OCI-LY7 (cell line): ENCODE measurements at regions not wholly inside any gene's neighbourhood (a gene's known extent, or its start where the extent isn't known, plus 50 kb on each side); places are given as distances from the start of the nearest gene placed in this dataset.
A peak's percentile ranks its signal among the peaks of the same experiment; 100 is the strongest.

Experiments
- BruUV-seq: library from RNA; stranded (reverse); fragments of 400-500 nt; replicated peaks from 2 replicates; lab custom pipeline; 2021; lab: Mats Ljungman, UMichigan
- CTCF ChIA-PET: fragments of 300-600 bp; sonication (Branson Sonifier 250); formaldehyde crosslinking; loops from one replicate; lab custom pipeline; 2022; ENCODE audit warnings: antibody characterized with exemption; ENCODE audit not compliant: unreplicated experiment; lab: Charles Lee
- POLR2A ChIA-PET: fragments of 300-600 bp; sonication (Branson Sonifier 250); formaldehyde crosslinking; loops from one replicate; lab custom pipeline; 2022; ENCODE audit warnings: antibody characterized with exemption; lab: Charles Lee
- DNase-seq: peaks from one replicate; pipeline ENCODE4 v3.0.0-alpha.2; 2015; ENCODE audit warnings: low spot score
- H2AFZ ChIP-seq: fragments of 200-600 bp; sonication (generic), shearing (Covaris generic); 2 replicates; pipeline ENCODE4 v1.6.1; 2014; ENCODE audit warnings: mild to moderate bottlenecking, antibody characterized with exemption, low read length, moderate library complexity
- H3K27ac ChIP-seq: fragments of 200-600 bp; sonication (generic); 2 replicates; pipeline ENCODE4 v1.5.1; 2014; ENCODE audit warnings: mixed run types, low read depth, mild to moderate bottlenecking, moderate library complexity, low read length, inconsistent platforms; ENCODE audit not compliant: poor library complexity, severe bottlenecking
- H3K36me3 ChIP-seq: fragments of 200-600 bp; sonication (generic); 2 replicates; pipeline ENCODE4 v1.6.1; 2014; ENCODE audit warnings: mild to moderate bottlenecking, antibody characterized with exemption, low read length, moderate library complexity, mixed read lengths; ENCODE audit not compliant: insufficient read depth
- H3K4me1 ChIP-seq: fragments of 200-600 bp; sonication (generic); 2 replicates; pipeline ENCODE4 v1.5.1; 2014; ENCODE audit warnings: mild to moderate bottlenecking, low read length; ENCODE audit not compliant: insufficient read depth, poor library complexity, severe bottlenecking
- H3K4me2 ChIP-seq: fragments of 200-600 bp; sonication (generic); 2 replicates; pipeline ENCODE4 v1.6.1; 2014; ENCODE audit warnings: mild to moderate bottlenecking, low read length
- H3K4me3 ChIP-seq: fragments of 200-600 bp; sonication (generic); 2 replicates; pipeline ENCODE4 v1.5.1; 2014; ENCODE audit warnings: mild to moderate bottlenecking, low read depth, low read length; ENCODE audit not compliant: poor library complexity, severe bottlenecking
- H3K79me2 ChIP-seq: fragments of 200-600 bp; sonication (generic); 2 replicates; pipeline ENCODE4 v1.6.1; 2016; ENCODE audit warnings: low read depth, mild to moderate bottlenecking, low read length, moderate library complexity, mixed read lengths; ENCODE audit not compliant: insufficient read depth
- H3K9me2 ChIP-seq: fragments of 200-600 bp; sonication (generic); 2 replicates; pipeline ENCODE4 v1.6.1; 2016; ENCODE audit warnings: mild to moderate bottlenecking, low read length, mixed read lengths; ENCODE audit not compliant: insufficient read depth
- H3K9me3 ChIP-seq: fragments of 200-600 bp; sonication (generic); 2 replicates; pipeline ENCODE4 v1.6.1; 2014; ENCODE audit warnings: mild to moderate bottlenecking, mixed run types, low read length, mixed read lengths
- H4K20me1 ChIP-seq: fragments of 200-600 bp; sonication (generic); 2 replicates; pipeline ENCODE4 v1.6.1; 2014; ENCODE audit warnings: mild to moderate bottlenecking, antibody characterized with exemption, low read length, moderate library complexity, mixed read lengths; ENCODE audit not compliant: insufficient read depth
- CTCF ChIP-seq: fragments of 200-600 bp; sonication (generic); conservative IDR thresholded peaks from 2 replicates; pipeline ENCODE4 v1.5.1; 2014; ENCODE audit warnings: mild to moderate bottlenecking, antibody characterized with exemption, low read length, moderate library complexity, mixed read lengths
- EZH2phosphoT487 ChIP-seq: fragments of 200-600 bp; sonication (generic); IDR thresholded peaks from 2 replicates; pipeline ENCODE4 v1.6.1; 2018; ENCODE audit warnings: low read depth, borderline replicate concordance, mild to moderate bottlenecking, mixed run types, antibody characterized with exemption, low read length, moderate library complexity, mixed read lengths
- intact Hi-C: fragments of 100-400 bp; cut with micrococcal nuclease; formaldehyde crosslinking; loops from one replicate; pipeline ENCODE4 v1.10.0; 2022; ENCODE audit not compliant: unreplicated experiment

- Histone ChIP-seq H3K4me3 (no peak overlapping the region), H3K9me3 (no peaks in the 10 kb centered on the region), H2AFZ (no peak overlapping the region), H3K9me2 (no peaks in the 10 kb centered on the region), H3K4me2 (no peak overlapping the region), H3K36me3 (no peaks in the 10 kb centered on the region), H3K27ac (no peak overlapping the region), H3K79me2 (no peaks in the 10 kb centered on the region), H4K20me1 (no peaks in the 10 kb centered on the region), H3K4me1 (no peaks in the 10 kb centered on the region)
- no peak for TF ChIP-seq EZH2phosphoT487
- no peak for TF ChIP-seq CTCF
- no peak for DNase-seq
- ChIA-PET CTCF (no interaction called here), POLR2A (interaction anchor here (0.7 kb wide), 1 partner anchor 649 kb away, joined by 3 read pairs; no protein-coding TSS in a partner anchor)
- no TSS peak for BruUV-seq
- intact Hi-C loops: no loop called here
Measured at GRCh38 chr5:145104106-145104505, 731.0 kb downstream of the PRELID2 start.

- Histone ChIP-seq H3K4me2 (no peak overlapping the region), H3K4me1 (no peaks in the 10 kb centered on the region), H3K4me3 (no peak overlapping the region), H2AFZ (no peak overlapping the region), H3K9me2 (no peaks in the 10 kb centered on the region), H3K27ac (no peak overlapping the region), H3K9me3 (no peaks in the 10 kb centered on the region), H3K36me3 (no peaks in the 10 kb centered on the region), H4K20me1 (no peaks in the 10 kb centered on the region), H3K79me2 (no peaks in the 10 kb centered on the region)
- CTCF ChIA-PET: no interaction called here
- POLR2A ChIA-PET: no interaction called here
- intact Hi-C loops: no loop called here
- BruUV-seq: no TSS peak
- DNase-seq: peak; percentile 2
- TF ChIP-seq EZH2phosphoT487 (no peak), CTCF (peak; percentile 82)
Measured at GRCh38 chr5:145101246-145101645, 733.9 kb downstream of the PRELID2 start.

- no peak overlapping the region for H3K4me2 ChIP-seq
- no peak for DNase-seq
- POLR2A ChIA-PET: no interaction called here
- intact Hi-C loops: no loop called here
- H3K4me3 ChIP-seq: no peak overlapping the region
- no peaks in the 10 kb centered on the region for H4K20me1 ChIP-seq
- no peaks in the 10 kb centered on the region for H3K79me2 ChIP-seq
- H3K27ac ChIP-seq: no peak overlapping the region
- CTCF ChIA-PET: no interaction called here
- no peaks in the 10 kb centered on the region for H3K9me2 ChIP-seq
- H3K4me1 ChIP-seq: no peaks in the 10 kb centered on the region
- no peaks in the 10 kb centered on the region for H3K9me3 ChIP-seq
- TF ChIP-seq EZH2phosphoT487 (no peak), CTCF (no peak)
- H3K36me3 ChIP-seq: no peaks in the 10 kb centered on the region
- no peak overlapping the region for H2AFZ ChIP-seq
- no TSS peak for BruUV-seq
Measured at GRCh38 chr5:145090115-145090514, 745.0 kb downstream of the PRELID2 start.
